Glomerular endothelial cell (primary cell): ENCODE measurements at regions not wholly inside any gene's neighbourhood (a gene's known extent, or its start where the extent isn't known, plus 50 kb on each side); places are given as distances from the start of the nearest gene placed in this dataset.

Experiments used
- DNase-seq: peaks from one replicate; pipeline ENCODE4 v3.0.0-alpha.2; 2011; ENCODE audit warnings: low read depth, low spot score; ENCODE audit errors: extremely low read depth

GRCh38 chr1:108082738-108083562, 117.2 kb downstream of the SLC25A24 start:
- DNase-seq = no peak

- DNase-seq = no peak
Observed at GRCh38 chr1:108082001-108082400, 117.0 kb upstream of the VAV3 start.

GRCh38 chr1:108080448-108080847, 115.5 kb upstream of the VAV3 start:
- DNase-seq = no peak

- DNase-seq = no peak
Observed at GRCh38 chr1:108079440-108080025, 114.6 kb upstream of the VAV3 start.

GRCh38 chr1:108077991-108078390, 113.0 kb upstream of the VAV3 start:
- DNase-seq = no peak

GRCh38 chr1:108075055-108075454, 110.1 kb upstream of the VAV3 start:
- no peak for DNase-seq

GRCh38 chr1:108072776-108073175, 107.8 kb upstream of the VAV3 start:
- no peak for DNase-seq

- DNase-seq = no peak
Observed at GRCh38 chr1:108072212-108072611, 107.2 kb upstream of the VAV3 start.

- DNase-seq = no peak
Observed at GRCh38 chr1:108071601-108072000, 106.6 kb upstream of the VAV3 start.

GRCh38 chr1:108070662-108071061, 105.7 kb upstream of the VAV3 start:
- DNase-seq = no peak

- no peak for DNase-seq
Observed at GRCh38 chr1:108067884-108068540, 103.0 kb upstream of the VAV3 start.

- no peak for DNase-seq
Observed at GRCh38 chr1:108066808-108067207, 101.8 kb upstream of the VAV3 start.

- no peak for DNase-seq
Observed at GRCh38 chr1:108064255-108064654, 99.3 kb upstream of the VAV3 start.

GRCh38 chr1:108063703-108064102, 98.7 kb upstream of the VAV3 start:
- no peak for DNase-seq

GRCh38 chr1:108059945-108060344, 95.0 kb upstream of the VAV3 start:
- DNase-seq = no peak

GRCh38 chr1:108057541-108057940, 92.6 kb upstream of the VAV3 start:
- DNase-seq = no peak

GRCh38 chr1:108056436-108056990, 91.5 kb upstream of the VAV3 start:
- no peak for DNase-seq

GRCh38 chr1:108055387-108055786, 90.4 kb upstream of the VAV3 start:
- no peak for DNase-seq

- no peak for DNase-seq
Observed at GRCh38 chr1:108054396-108054795, 89.4 kb upstream of the VAV3 start.

- DNase-seq = no peak
Observed at GRCh38 chr1:108053270-108054013, 88.5 kb upstream of the VAV3 start.
